Hepatocyte (in vitro differentiated cells): ENCODE measurements at regions not wholly inside any gene's neighbourhood (a gene's known extent, or its start where the extent isn't known, plus 50 kb on each side); places are given as distances from the start of the nearest gene placed in this dataset.

Experiments used
- DNase-seq: peaks from one replicate; pipeline ENCODE4 v3.0.0-alpha.2; 2016; ENCODE audit warnings: low spot score
- H2AFZ ChIP-seq: fragments of 200-600 bp; sonication (generic); 2 replicates; pipeline ENCODE4 v1.6.0; 2016; ENCODE audit warnings: antibody characterized with exemption, mild to moderate bottlenecking
- H3K27ac ChIP-seq: fragments of 200-600 bp; sonication (generic); 2 replicates; pipeline ENCODE4 v1.5.1; 2016; ENCODE audit warnings: mild to moderate bottlenecking
- H3K27me3 ChIP-seq: fragments of 200-600 bp; sonication (generic); 2 replicates; pipeline ENCODE4 v1.6.1; 2016
- H3K36me3 ChIP-seq: fragments of 200-600 bp; sonication (generic); replicated peaks from 2 replicates; pipeline ENCODE4 v1.5.1; 2016; ENCODE audit warnings: low read depth; ENCODE audit not compliant: insufficient read depth
- H3K4me1 ChIP-seq: fragments of 200-600 bp; sonication (generic); 2 replicates; pipeline ENCODE4 v1.5.1; 2016; ENCODE audit warnings: mild to moderate bottlenecking, moderate library complexity; ENCODE audit not compliant: insufficient read depth
- H3K4me2 ChIP-seq: fragments of 200-600 bp; sonication (generic); 2 replicates; pipeline ENCODE4 v1.6.0; 2016
- H3K4me3 ChIP-seq: fragments of 200-600 bp; sonication (generic); 2 replicates; pipeline ENCODE4 v1.5.1; 2016; ENCODE audit warnings: mild to moderate bottlenecking
- H3K79me2 ChIP-seq: fragments of 200-600 bp; sonication (generic); 2 replicates; pipeline ENCODE4 v1.6.0; 2017; ENCODE audit warnings: mild to moderate bottlenecking
- H3K9me2 ChIP-seq: fragments of 200-600 bp; sonication (generic); replicated peaks from 2 replicates; pipeline ENCODE4 v1.6.0; 2017; ENCODE audit warnings: mild to moderate bottlenecking; ENCODE audit not compliant: insufficient read depth
- H3K9me3 ChIP-seq: fragments of 200-600 bp; sonication (generic); 2 replicates; pipeline ENCODE4 v1.5.1; 2016; ENCODE audit warnings: low read depth, mild to moderate bottlenecking
- H4K20me1 ChIP-seq: fragments of 200-600 bp; sonication (generic); 2 replicates; pipeline ENCODE4 v1.6.0; 2016; ENCODE audit warnings: mild to moderate bottlenecking; ENCODE audit not compliant: insufficient read depth, poor library complexity, severe bottlenecking
- CTCF ChIP-seq: fragments of 200-600 bp; sonication (generic); IDR thresholded peaks from 2 replicates; pipeline ENCODE4 v1.5.1; 2016; ENCODE audit warnings: antibody characterized with exemption, mild to moderate bottlenecking; ENCODE audit not compliant: poor library complexity
- EZH2 ChIP-seq: fragments of 200-600 bp; sonication (generic); IDR thresholded peaks from 2 replicates; pipeline ENCODE4 v1.6.1; 2016; ENCODE audit warnings: antibody characterized with exemption, mild to moderate bottlenecking, borderline replicate concordance
- EZH2phosphoT487 ChIP-seq: fragments of 200-600 bp; sonication (generic); IDR thresholded peaks from one replicate; pipeline ENCODE4 v1.6.1; 2018; ENCODE audit warnings: antibody characterized with exemption, mild to moderate bottlenecking, low read depth, moderate library complexity; ENCODE audit not compliant: unreplicated experiment, severe bottlenecking
- whole genome bisulfite sequencing: methylation state at CpG from one replicate; pipeline ENCODE4 v1.1.6; 2016; ENCODE audit warnings: low lambda C conversion rate; ENCODE audit errors: missing lambda C conversion rate; 5-methylcytosine and 5-hydroxymethylcytosine counted together

- Histone ChIP-seq H3K9me2 (no peaks in the 10 kb centered on the region), H3K27ac (no peak overlapping the region), H2AFZ (no peak overlapping the region), H3K9me3 (no peaks in the 10 kb centered on the region), H3K4me3 (no peak overlapping the region), H3K4me2 (no peak overlapping the region), H3K79me2 (no peaks in the 10 kb centered on the region), H4K20me1 (no peaks in the 10 kb centered on the region), H3K4me1 (peaks cover 4% of the 10 kb centered on the region), H3K36me3 (no peaks in the 10 kb centered on the region), H3K27me3 (no peaks in the 10 kb centered on the region)
- TF ChIP-seq CTCF = no peak
- TF ChIP-seq EZH2 = no peak
- no peak for TF ChIP-seq EZH2phosphoT487
- 85% methylated on average over 20 of the region's 20 CpGs for WGBS
- no peak for DNase-seq
These were observed 469.8 kb downstream of the BRD1 start for GRCh38 chr22:49357661-49358440.

- Histone ChIP-seq H3K4me2 (no peak overlapping the region), H2AFZ (no peak overlapping the region), H3K4me1 (no peaks in the 10 kb centered on the region), H3K36me3 (no peaks in the 10 kb centered on the region), H3K79me2 (no peaks in the 10 kb centered on the region), H3K27me3 (no peaks in the 10 kb centered on the region), H3K9me2 (no peaks in the 10 kb centered on the region), H4K20me1 (no peaks in the 10 kb centered on the region), H3K27ac (no peak overlapping the region), H3K9me3 (no peaks in the 10 kb centered on the region), H3K4me3 (no peak overlapping the region)
- no peak for DNase-seq
- WGBS = 91% methylated on average over 3 of the region's 3 CpGs
- TF ChIP-seq EZH2 (no peak), CTCF (no peak)
These were observed 471.2 kb downstream of the BRD1 start for GRCh38 chr22:49356428-49356827.

DNA sequence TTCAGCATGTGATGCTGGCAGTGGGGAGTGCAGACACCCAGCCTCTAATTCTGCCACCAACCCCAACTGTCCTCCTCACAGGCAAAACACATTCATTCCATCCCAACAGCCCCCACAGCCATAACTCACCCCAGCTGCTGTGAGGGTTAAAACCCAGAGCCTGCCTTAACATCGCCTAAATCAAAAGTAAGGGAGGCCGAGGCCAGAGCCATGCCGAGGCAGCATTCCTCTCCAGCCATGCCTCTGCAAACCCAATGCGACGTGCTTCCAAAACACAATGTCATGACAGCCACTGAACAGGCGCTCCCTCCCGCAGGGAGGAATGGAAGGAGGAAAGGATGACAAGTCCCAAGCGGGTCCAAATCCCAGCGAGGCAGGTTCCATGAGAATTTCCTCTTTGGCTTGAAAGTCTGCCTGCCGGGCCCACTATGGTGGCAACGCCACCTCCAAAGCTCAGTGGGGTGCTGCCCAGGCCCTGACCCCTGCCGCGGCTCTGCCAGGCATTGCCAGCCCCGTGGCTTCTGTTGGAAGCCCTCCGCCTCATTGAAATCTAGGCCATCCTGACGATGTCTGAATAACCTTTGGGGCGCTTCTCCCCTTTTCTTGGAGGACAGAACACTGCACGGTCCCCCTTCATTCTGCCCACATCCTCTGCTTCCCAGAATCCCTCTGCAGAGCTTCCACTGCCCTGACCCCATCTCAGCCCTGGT is 472.3 kb downstream of the BRD1 start:
- Histone ChIP-seq H3K27me3 (no peaks in the 10 kb centered on the region), H3K4me3 (no peak overlapping the region), H4K20me1 (no peaks in the 10 kb centered on the region), H3K36me3 (no peaks in the 10 kb centered on the region), H2AFZ (no peak overlapping the region), H3K4me1 (no peaks in the 10 kb centered on the region), H3K27ac (no peak overlapping the region), H3K9me3 (no peaks in the 10 kb centered on the region), H3K9me2 (no peaks in the 10 kb centered on the region), H3K4me2 (no peak overlapping the region), H3K79me2 (no peaks in the 10 kb centered on the region)
- DNase-seq = no peak
- WGBS = 91% methylated on average over 18 of the region's 18 CpGs
- TF ChIP-seq EZH2phosphoT487 (no peak), CTCF (no peak), EZH2 (no peak)
